Right atrium auricular region (tissue), 2 donors: ENCODE measurements at regions not wholly inside any gene's neighbourhood (a gene's known extent, or its start where the extent isn't known, plus 50 kb on each side); places are given as distances from the start of the nearest gene placed in this dataset.

ENCODE experiments used
- DNase-seq: peaks from one replicate; pipeline ENCODE4 v3.0.0-alpha.2; 2019; ENCODE audit warnings: low spot score
- H3K27ac ChIP-seq, 2 donors: fragments of 200-600 bp; sonication (generic); 1 replicate in 1 of 2; 2 replicates in 1 of 2; pipeline ENCODE4 v1.5.1; 2016 to 2019
- H3K27me3 ChIP-seq, 2 donors: fragments of 200-600 bp; sonication (generic); one replicate each; pipeline versions ENCODE4 v1.5.1 to v1.6.0; 2017 to 2019
- H3K36me3 ChIP-seq: fragments of 200-600 bp; sonication (generic); one replicate; pipeline ENCODE4 v1.5.1; 2016
- H3K4me1 ChIP-seq, 2 donors: fragments of 200-600 bp; sonication (generic); one replicate each; pipeline versions ENCODE4 v1.5.1 to v1.6.0; 2017 to 2019
- H3K4me3 ChIP-seq, 2 donors: fragments of 200-600 bp; sonication (generic); 1 replicate in 1 of 2; 2 replicates in 1 of 2; pipeline ENCODE4 v1.5.1; 2017 to 2019; ENCODE audit warnings: mild to moderate bottlenecking in 1 of 2, moderate library complexity in 1 of 2
- H3K9me3 ChIP-seq, 2 donors: fragments of 200-600 bp; sonication (generic); one replicate each; pipeline ENCODE4 v1.5.1; 2019
- CTCF ChIP-seq, 2 donors: fragments of 200-600 bp; sonication (generic); IDR thresholded peaks; one replicate each; pipeline ENCODE4 v1.5.1; 2019; ENCODE audit warnings: antibody characterized with exemption in 2 of 2

GRCh38 chr15:69729167-69729748 lies 276.6 kb downstream of the RPLP1 start:
- Histone ChIP-seq H3K4me3 (no peak overlapping the region), H3K27ac (no peak overlapping the region), H3K4me1 (no peaks in the 10 kb centered on the region), H3K9me3 (no peaks in the 10 kb centered on the region), H3K36me3 (no peaks in the 10 kb centered on the region), H3K27me3 (no peaks in the 10 kb centered on the region)
- DNase-seq, result no peak
- TF ChIP-seq CTCF (IDR thresholded peaks at IDR 0.05), result peak; percentile 63 to 82

GRCh38 chr15:69730281-69731080 lies 277.9 kb downstream of the RPLP1 start:
- DNase-seq, result no peak
- Histone ChIP-seq H3K27me3 (no peaks in the 10 kb centered on the region), H3K27ac (no peak overlapping the region), H3K9me3 (no peaks in the 10 kb centered on the region), H3K36me3 (no peaks in the 10 kb centered on the region), H3K4me3 (no peak overlapping the region), H3K4me1 (no peaks in the 10 kb centered on the region)
- TF ChIP-seq CTCF (IDR thresholded peaks at IDR 0.05), result no peak

- no peaks in the 10 kb centered on the region for H3K27me3 ChIP-seq
- H3K9me3 ChIP-seq, result no peaks in the 10 kb centered on the region
- no peaks in the 10 kb centered on the region for H3K36me3 ChIP-seq
- TF ChIP-seq CTCF (IDR thresholded peaks at IDR 0.05), result no peak
- no peaks in the 10 kb centered on the region for H3K4me1 ChIP-seq
- H3K4me3 ChIP-seq, result no peak overlapping the region
- no peak for DNase-seq
- no peak overlapping the region for H3K27ac ChIP-seq
Measured at GRCh38 chr15:69731081-69731330, 278.4 kb downstream of the RPLP1 start.

GRCh38 chr15:69731581-69731980 lies 279.0 kb downstream of the RPLP1 start:
- Histone ChIP-seq H3K9me3 (no peaks in the 10 kb centered on the region), H3K36me3 (no peaks in the 10 kb centered on the region), H3K27me3 (no peaks in the 10 kb centered on the region), H3K4me1 (no peaks in the 10 kb centered on the region), H3K4me3 (no peak overlapping the region), H3K27ac (no peak overlapping the region)
- no peak for TF ChIP-seq CTCF (IDR thresholded peaks at IDR 0.05)
- no peak for DNase-seq

- TF ChIP-seq CTCF (IDR thresholded peaks at IDR 0.05), result no peak
- no peak for DNase-seq
- Histone ChIP-seq H3K27me3 (no peaks in the 10 kb centered on the region), H3K27ac (no peak overlapping the region), H3K9me3 (no peaks in the 10 kb centered on the region), H3K36me3 (no peaks in the 10 kb centered on the region), H3K4me3 (no peak overlapping the region), H3K4me1 (no peaks in the 10 kb centered on the region)
Measured at GRCh38 chr15:69732133-69732532, 279.5 kb downstream of the RPLP1 start.

- H3K27ac ChIP-seq, result no peak overlapping the region
- no peak for TF ChIP-seq CTCF (IDR thresholded peaks at IDR 0.05)
- no peak overlapping the region for H3K4me3 ChIP-seq
- H3K4me1 ChIP-seq, result no peaks in the 10 kb centered on the region
- H3K36me3 ChIP-seq, result no peaks in the 10 kb centered on the region
- H3K27me3 ChIP-seq, result no peaks in the 10 kb centered on the region
- DNase-seq, result no peak
- no peaks in the 10 kb centered on the region for H3K9me3 ChIP-seq
Measured at GRCh38 chr15:69734699-69735098, 282.1 kb downstream of the RPLP1 start.
